K562 (cell line): ENCODE measurements at regions not wholly inside any gene's neighbourhood (a gene's known extent, or its start where the extent isn't known, plus 50 kb on each side); places are given as distances from the start of the nearest gene placed in this dataset.

Experiments
- CREB3 ChIP-seq: fragments of 450-650 bp; conservative IDR thresholded peaks from 2 replicates; pipeline ENCODE4 v1.6.1; 2016; ENCODE audit warnings: missing genetic modification characterization, low read depth, mild to moderate bottlenecking, missing compliant biosample characterization, moderate library complexity
- ELK1 ChIP-seq: sonication (generic); formaldehyde crosslinking; IDR thresholded peaks from 2 replicates; pipeline ENCODE4 v1.8.1; 2022; ENCODE audit warnings: missing genetic modification reagents
- POLR2A ChIP-seq: fragments of 450-650 bp; conservative IDR thresholded peaks from 2 replicates; pipeline ENCODE4 v1.6.1; 2016
- ZNF239 ChIP-seq: fragments of 250-450 bp; sonication (Bioruptor Pico); IDR thresholded peaks from 2 replicates; pipeline ENCODE4 v1.4.0; 2020; ENCODE audit warnings: mild to moderate bottlenecking

GRCh38 chr6:152897807-152898399 is 84.9 kb downstream of the FBXO5 start:
- TF ChIP-seq POLR2A (no peak), ZNF239 (CRISPR knock-in tag) (no peak), CREB3 (tag) (no peak), ELK1 (CRISPR knock-in tag) (no peak)
